Left ventricle myocardium inferior (tissue), 1 donor: ENCODE measurements at regions not wholly inside any gene's neighbourhood (a gene's known extent, or its start where the extent isn't known, plus 50 kb on each side); places are given as distances from the start of the nearest gene placed in this dataset.

ENCODE experiments used
- DNase-seq: peaks from one replicate; pipeline ENCODE4 v3.0.0-alpha.2; 2020
- H3K27ac ChIP-seq: fragments of 200-600 bp; replicated peaks from 2 replicates; pipeline ENCODE4 v1.8.0; 2021
- H3K27me3 ChIP-seq: fragments of 200-600 bp; 2 replicates; pipeline ENCODE4 v1.8.0; 2021; ENCODE audit warnings: low read depth
- H3K36me3 ChIP-seq: fragments of 200-600 bp; 2 replicates; pipeline ENCODE4 v1.8.0; 2021
- H3K4me1 ChIP-seq: fragments of 200-600 bp; 2 replicates; pipeline ENCODE4 v1.8.0; 2021
- H3K4me3 ChIP-seq: fragments of 200-600 bp; 2 replicates; pipeline ENCODE4 v1.8.0; 2021; ENCODE audit warnings: mild to moderate bottlenecking, moderate library complexity
- H3K9me3 ChIP-seq: fragments of 200-600 bp; replicated peaks from 2 replicates; pipeline ENCODE4 v1.8.0; 2021
- intact Hi-C: fragments of 100-400 bp; cut with micrococcal nuclease; formaldehyde crosslinking; loops from one replicate; pipeline ENCODE4 v1.11.0; 2022
- TF ChIP-seq, protein P1 (sequence below): fragments of 200-600 bp; IDR thresholded peaks from 2 replicates; pipeline ENCODE4 v1.8.0; 2021; ENCODE audit warnings: antibody characterized with exemption, mild to moderate bottlenecking, borderline replicate concordance
- donor health status: DM: no; HTN: yes; CAD: no; lungs with severe emphysema.

DNA sequence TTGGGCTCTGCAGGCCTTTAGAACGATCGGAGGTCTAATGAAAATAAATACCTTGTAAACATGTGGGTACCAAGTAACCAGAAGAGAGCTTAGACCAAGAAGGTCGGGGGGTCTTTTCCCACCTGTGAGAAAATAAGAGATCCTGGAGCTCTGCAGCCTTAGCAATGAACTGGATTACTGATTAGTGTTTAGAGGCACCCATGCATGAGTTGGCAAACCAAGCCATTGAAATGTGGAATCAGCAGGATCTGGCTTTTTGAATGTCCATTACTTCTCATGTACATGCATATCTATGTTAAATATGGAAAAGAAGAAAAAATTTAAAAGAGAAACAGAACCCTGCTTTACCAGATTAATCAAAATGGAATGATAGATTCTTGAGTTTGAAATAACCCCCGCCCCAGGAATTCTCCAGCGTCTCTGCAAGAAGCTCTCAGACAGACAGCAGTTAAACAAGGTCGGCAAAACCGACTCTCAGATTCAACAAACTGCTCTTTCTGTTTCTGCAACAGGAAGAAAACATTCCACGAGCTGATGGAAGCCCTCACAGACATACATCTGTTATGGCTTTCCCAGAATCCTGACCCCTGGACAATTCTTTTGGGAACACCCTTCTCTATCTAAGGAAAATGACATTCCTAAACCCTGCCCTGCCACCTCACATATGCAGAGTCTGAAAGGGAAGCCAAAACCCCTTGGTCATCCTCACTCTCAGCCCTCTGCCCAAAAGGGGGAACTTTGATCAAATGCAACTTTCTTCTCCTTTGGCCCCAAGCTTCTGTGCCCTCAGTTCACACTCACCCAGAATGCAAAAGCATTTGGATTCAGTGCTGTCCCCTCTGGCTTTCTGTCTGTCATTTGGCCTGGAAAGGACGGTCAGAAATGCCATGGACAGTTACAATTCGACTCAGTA is 78.7 kb upstream of the EN2 start:
- Histone ChIP-seq H3K36me3 (no peaks in the 10 kb centered on the region), H3K4me3 (no peak overlapping the region), H3K27me3 (peaks cover 100% of the 10 kb centered on the region), H3K27ac (no peak overlapping the region), H3K4me1 (peaks cover 52% of the 10 kb centered on the region), H3K9me3 (no peaks in the 10 kb centered on the region)
- no peak for DNase-seq
- intact Hi-C loops = no loop called here
- TF ChIP-seq, protein P1, sequence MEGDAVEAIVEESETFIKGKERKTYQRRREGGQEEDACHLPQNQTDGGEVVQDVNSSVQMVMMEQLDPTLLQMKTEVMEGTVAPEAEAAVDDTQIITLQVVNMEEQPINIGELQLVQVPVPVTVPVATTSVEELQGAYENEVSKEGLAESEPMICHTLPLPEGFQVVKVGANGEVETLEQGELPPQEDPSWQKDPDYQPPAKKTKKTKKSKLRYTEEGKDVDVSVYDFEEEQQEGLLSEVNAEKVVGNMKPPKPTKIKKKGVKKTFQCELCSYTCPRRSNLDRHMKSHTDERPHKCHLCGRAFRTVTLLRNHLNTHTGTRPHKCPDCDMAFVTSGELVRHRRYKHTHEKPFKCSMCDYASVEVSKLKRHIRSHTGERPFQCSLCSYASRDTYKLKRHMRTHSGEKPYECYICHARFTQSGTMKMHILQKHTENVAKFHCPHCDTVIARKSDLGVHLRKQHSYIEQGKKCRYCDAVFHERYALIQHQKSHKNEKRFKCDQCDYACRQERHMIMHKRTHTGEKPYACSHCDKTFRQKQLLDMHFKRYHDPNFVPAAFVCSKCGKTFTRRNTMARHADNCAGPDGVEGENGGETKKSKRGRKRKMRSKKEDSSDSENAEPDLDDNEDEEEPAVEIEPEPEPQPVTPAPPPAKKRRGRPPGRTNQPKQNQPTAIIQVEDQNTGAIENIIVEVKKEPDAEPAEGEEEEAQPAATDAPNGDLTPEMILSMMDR = no peak

DNA sequence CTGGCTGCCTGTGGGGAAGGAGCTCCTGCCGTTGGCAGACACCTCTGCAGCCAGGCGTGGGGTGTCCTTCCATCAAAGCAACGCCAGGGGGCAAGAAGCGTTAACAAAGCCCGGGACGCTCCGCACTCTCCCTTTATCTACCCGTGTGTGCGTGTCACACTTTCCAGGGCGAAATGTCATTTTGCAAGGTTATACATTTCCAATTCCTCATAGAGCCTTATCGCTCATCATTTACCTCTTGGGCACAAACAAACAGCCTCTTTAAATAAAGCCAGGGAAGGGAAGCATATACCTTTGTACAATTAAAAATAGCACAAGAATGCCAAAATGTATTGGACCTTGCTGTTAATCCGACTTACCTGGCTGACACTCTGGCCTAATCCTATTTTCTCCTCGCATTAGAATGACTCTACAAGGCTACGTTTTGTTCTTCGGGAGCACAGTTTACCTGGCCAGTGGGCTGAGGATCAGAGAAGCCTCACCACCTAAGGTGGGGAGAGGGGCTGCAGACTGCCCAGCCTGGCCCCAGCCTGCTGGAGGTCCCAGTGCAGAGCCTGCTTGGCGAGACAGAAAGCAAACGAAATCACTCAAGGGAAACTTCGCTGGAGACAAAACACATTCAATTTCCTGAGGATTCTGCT is 77.6 kb upstream of the EN2 start:
- TF ChIP-seq, protein P1 = peak; percentile 81
- Histone ChIP-seq H3K27ac (no peak overlapping the region), H3K4me3 (no peak overlapping the region), H3K27me3 (peaks cover 100% of the 10 kb centered on the region), H3K4me1 (peaks cover 41% of the 10 kb centered on the region), H3K36me3 (no peaks in the 10 kb centered on the region), H3K9me3 (no peaks in the 10 kb centered on the region)
- peak; percentile 62 for DNase-seq
- intact Hi-C loops = no loop called here

DNA sequence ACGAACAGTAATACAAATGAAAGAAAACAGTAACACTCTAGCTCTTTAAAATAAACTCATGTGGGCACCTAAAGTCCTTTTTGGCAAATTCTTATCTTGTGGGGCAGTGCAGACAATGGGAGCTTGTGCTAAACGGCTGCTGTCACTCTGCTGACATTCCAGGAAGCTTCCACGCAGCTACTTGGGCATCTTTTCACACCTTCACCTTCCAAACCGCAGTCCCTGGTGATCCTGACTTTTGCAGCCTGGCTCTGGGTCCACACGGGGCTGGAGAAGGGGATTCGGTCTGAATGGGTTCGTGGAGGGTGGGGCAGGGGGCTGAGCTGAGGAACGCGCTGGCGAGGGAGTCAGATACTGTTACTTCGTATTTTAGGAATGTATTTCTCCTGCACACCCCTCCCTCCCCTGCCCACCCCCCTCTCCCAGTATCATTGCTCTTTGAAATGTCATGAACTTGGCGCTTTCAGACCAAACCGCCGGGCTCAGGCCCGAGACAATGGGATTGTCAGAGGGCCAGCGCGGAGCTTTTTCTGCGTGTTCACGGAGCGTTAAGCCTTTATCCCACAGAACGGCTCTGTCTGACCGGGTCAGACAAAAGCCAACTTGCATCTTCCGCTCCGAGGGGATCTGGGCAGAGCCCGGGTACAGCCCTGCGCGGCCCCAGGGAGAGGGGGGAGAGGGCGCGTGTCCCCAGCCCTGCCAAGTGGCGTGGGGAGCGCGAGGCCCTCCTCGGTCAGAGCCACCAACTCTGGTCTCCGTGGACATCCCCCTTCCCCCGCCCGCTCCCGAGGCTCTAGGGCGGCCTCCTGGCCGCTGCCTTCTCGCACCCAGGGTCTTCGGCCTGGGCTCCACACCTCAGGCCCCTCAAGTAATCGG is 76.7 kb upstream of the EN2 start:
- no peak overlapping the region for H3K27ac ChIP-seq
- intact Hi-C loops = no loop called here
- peak overlapping the region; percentile 56 for H3K4me3 ChIP-seq
- no peak for DNase-seq
- H3K36me3 ChIP-seq = no peaks in the 10 kb centered on the region
- H3K27me3 ChIP-seq = peaks cover 100% of the 10 kb centered on the region
- TF ChIP-seq, protein P1 = no peak
- peaks cover 34% of the 10 kb centered on the region for H3K4me1 ChIP-seq
- H3K9me3 ChIP-seq = no peaks in the 10 kb centered on the region

DNA sequence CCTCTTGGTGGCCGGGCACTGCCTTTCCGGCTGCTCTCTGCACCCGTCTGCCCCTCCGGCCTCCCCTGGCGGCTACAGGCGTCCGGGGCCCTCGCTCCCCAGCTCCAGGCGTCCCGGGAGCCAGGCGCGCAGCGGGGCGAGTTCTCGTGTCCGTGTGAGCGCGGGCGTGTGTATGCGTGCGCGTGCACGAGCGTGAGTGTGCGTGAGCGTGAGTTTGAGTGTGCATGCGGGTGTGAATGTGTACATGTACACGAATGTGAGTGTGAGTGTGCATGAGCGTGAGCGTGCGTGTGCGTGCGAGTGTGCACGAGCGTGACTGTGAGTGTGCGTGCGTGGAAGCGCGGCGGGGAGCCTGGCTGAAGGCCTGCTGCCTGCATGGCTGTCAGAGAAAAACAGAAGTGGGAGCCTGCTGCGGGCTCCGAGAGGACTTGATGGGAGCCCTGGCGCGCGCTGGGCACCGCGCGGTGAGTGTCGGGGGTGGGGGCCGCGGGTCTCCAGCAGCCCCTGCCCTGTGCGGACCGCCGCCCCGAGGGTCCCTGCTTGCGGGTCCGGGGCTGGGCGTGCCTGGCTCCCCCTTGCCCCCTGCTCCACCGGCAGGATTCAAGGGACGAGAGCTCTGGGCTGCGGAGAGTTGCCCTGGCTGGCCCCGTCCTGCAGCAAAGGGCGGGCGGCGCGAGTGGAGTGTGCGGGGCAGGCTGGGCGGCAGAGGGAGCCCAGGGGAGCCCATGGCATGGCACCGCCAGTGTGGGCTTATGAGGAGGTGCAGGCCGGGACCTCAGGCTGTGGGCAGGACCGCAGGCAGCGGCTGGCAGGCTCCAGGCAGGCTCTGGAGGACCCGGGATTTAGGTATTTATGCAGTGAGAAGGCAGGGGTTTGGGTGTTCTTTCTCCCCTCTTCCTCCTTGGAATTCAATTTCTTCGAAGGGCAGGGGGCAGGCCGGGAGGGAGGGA is 75.8 kb upstream of the EN2 start:
- DNase-seq = no peak
- no peaks in the 10 kb centered on the region for H3K9me3 ChIP-seq
- intact Hi-C loops = no loop called here
- H3K27me3 ChIP-seq = peaks cover 100% of the 10 kb centered on the region
- peak overlapping the region; percentile 56 for H3K4me3 ChIP-seq
- TF ChIP-seq, protein P1 = no peak
- no peak overlapping the region for H3K27ac ChIP-seq
- peaks cover 34% of the 10 kb centered on the region for H3K4me1 ChIP-seq
- no peaks in the 10 kb centered on the region for H3K36me3 ChIP-seq
